ENCODE measurements at regions not wholly inside any gene's neighbourhood (a gene's known extent, or its start where the extent isn't known, plus 50 kb on each side); places are given as distances from the start of the nearest gene placed in this dataset.

DNA sequence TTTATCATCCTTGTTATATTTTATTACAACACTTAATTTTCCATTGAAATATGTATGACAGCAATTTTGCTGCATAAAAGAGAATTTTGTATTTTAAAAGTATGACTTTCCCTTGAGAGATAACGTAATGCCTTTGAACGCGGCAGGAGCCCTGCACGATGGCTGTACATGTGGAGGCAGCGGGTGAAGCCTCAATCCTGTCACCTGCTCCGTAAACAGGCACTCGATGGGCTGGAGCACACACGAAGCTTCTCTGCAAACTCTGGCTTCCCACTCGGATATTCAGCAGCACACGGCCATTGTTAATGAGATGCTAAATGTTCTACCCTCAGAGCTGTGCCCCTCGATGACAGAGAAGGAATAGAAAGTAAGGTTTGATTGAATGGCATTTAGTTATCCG, 184.4 kb downstream of the RTP5 start:
- no peak for TF ChIP-seq EZH2 (IDR thresholded peaks at IDR 0.05; ENCODE audit: insufficient read depth, poor library complexity, severe bottlenecking)
- TF ChIP-seq EZH2phosphoT487 (IDR thresholded peaks at IDR 0.05; ENCODE audit: insufficient read depth, low read depth) = no peak

Measured in GM23248 (cell line).